ENCODE measurements at regions not wholly inside any gene's neighbourhood (a gene's known extent, or its start where the extent isn't known, plus 50 kb on each side); places are given as distances from the start of the nearest gene placed in this dataset.

DNA sequence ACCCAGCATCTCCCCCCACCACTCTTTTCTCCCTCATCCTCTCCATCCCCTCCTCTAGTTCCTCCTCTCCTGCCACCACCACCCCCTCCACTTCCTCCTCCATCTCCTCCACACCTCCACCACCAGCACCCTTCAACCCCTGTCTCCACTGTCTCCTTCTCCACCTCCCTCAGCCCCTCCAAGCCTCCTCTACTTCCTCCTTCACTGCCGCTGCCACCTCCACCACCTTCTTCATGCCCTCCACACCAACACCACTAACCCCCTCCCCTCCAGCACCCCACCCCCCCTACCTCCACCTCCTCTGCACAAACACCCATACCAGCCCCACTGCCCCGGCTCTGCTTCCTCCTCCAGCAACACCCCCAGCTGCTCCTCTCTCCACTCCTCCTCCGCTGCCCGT is 88.0 kb downstream of the HES1 start:
- TF ChIP-seq, protein P1, sequence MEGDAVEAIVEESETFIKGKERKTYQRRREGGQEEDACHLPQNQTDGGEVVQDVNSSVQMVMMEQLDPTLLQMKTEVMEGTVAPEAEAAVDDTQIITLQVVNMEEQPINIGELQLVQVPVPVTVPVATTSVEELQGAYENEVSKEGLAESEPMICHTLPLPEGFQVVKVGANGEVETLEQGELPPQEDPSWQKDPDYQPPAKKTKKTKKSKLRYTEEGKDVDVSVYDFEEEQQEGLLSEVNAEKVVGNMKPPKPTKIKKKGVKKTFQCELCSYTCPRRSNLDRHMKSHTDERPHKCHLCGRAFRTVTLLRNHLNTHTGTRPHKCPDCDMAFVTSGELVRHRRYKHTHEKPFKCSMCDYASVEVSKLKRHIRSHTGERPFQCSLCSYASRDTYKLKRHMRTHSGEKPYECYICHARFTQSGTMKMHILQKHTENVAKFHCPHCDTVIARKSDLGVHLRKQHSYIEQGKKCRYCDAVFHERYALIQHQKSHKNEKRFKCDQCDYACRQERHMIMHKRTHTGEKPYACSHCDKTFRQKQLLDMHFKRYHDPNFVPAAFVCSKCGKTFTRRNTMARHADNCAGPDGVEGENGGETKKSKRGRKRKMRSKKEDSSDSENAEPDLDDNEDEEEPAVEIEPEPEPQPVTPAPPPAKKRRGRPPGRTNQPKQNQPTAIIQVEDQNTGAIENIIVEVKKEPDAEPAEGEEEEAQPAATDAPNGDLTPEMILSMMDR (IDR thresholded peaks at IDR 0.05 in 8 of 11, conservative IDR thresholded peaks at IDR 0.05 in 3 of 11) = no peak
- TF ChIP-seq POLR2AphosphoS5 (IDR thresholded peaks at IDR 0.05) = no peak
- TF ChIP-seq POLR2A (IDR thresholded peaks at IDR 0.05) = no peak

Data from spleen (tissue), 7 donors.